Upper lobe of left lung (tissue), 6 donors: ENCODE measurements at regions not wholly inside any gene's neighbourhood (a gene's known extent, or its start where the extent isn't known, plus 50 kb on each side); places are given as distances from the start of the nearest gene placed in this dataset.

Experiments used
- ATAC-seq, 2 donors: fragments of 200-7000 bp; cut with Tn5 transposase; one replicate each; pipeline ENCODE4 v1.9.1; 2022; ENCODE audit warnings: mild to moderate bottlenecking in 2 of 2, moderate library complexity in 2 of 2; ENCODE audit not compliant: low FRiP score in 2 of 2
- DNase-seq, 2 donors: peaks; one replicate each; pipeline ENCODE4 v3.0.0-alpha.2; 2019 to 2020
- H3K27ac ChIP-seq, 4 donors: fragments of 200-600 bp; sonication (generic); one replicate each; pipeline ENCODE4 v1.5.1; 2016 to 2019
- H3K27me3 ChIP-seq, 4 donors: fragments of 200-600 bp; sonication (generic); one replicate each; pipeline ENCODE4 v1.5.1; 2017 to 2019
- H3K36me3 ChIP-seq, 4 donors: fragments of 200-600 bp; sonication (generic); one replicate each; pipeline ENCODE4 v1.5.1; 2016 to 2019
- H3K4me1 ChIP-seq, 4 donors: fragments of 200-600 bp; sonication (generic); one replicate each; pipeline ENCODE4 v1.5.1; 2018 to 2019
- H3K4me3 ChIP-seq, 4 donors: fragments of 200-600 bp; sonication (generic); one replicate each; pipeline ENCODE4 v1.5.1; 2017 to 2019; ENCODE audit warnings: mild to moderate bottlenecking in 2 of 4, moderate library complexity in 1 of 4
- H3K9me3 ChIP-seq, 4 donors: fragments of 200-600 bp; sonication (generic); one replicate each; pipeline ENCODE4 v1.5.1; 2018 to 2019
- CTCF ChIP-seq, 6 experiments: fragments of 450-650 bp in 4 of 6; fragments of 200-600 bp in 2 of 6; sonication (generic) in 2 of 6; IDR thresholded peaks; one replicate each; pipeline ENCODE4 v1.5.1; 2016 to 2019; ENCODE audit warnings: antibody characterized with exemption in 6 of 6
- EP300 ChIP-seq, 4 donors: sonication (generic); formaldehyde crosslinking; IDR thresholded peaks; one replicate each; pipeline ENCODE4 v1.5.1; 2017; ENCODE audit warnings: antibody characterized with exemption in 4 of 4, control low read depth in 2 of 4
- POLR2A ChIP-seq, 4 donors: fragments of 450-650 bp; IDR thresholded peaks; one replicate each; pipeline ENCODE4 v1.5.1; 2016 to 2017; ENCODE audit warnings: antibody characterized with exemption in 4 of 4, mild to moderate bottlenecking in 2 of 4
- POLR2AphosphoS5 ChIP-seq, 2 donors: sonication (generic); formaldehyde crosslinking; IDR thresholded peaks; one replicate each; pipeline ENCODE4 v1.5.1; 2017; ENCODE audit warnings: antibody characterized with exemption in 2 of 2
- whole genome bisulfite sequencing, 2 donors: methylation state at CpG; one replicate each; pipeline ENCODE4 v1.1.5; 2017 to 2018; 5-methylcytosine and 5-hydroxymethylcytosine counted together
- donor health status: DM: no; HTN: no; CAD: no; lungs with moderate emphysema.
- donor health status: DM: no; HTN: yes; CAD: no; lungs with severe emphysema.

GRCh38 chr10:113267619-113268562 is 285.0 kb upstream of the HABP2 start:
- Histone ChIP-seq H3K4me1 (peaks cover 0 to 5% (median 2%) of the 10 kb centered on the region in 4 donors), H3K36me3 (no peaks in the 10 kb centered on the region), H3K4me3 (no peak overlapping the region), H3K27ac (no peak overlapping the region), H3K9me3 (no peaks in the 10 kb centered on the region), H3K27me3 (no peaks in the 10 kb centered on the region)
- no peak for TF ChIP-seq POLR2A (IDR thresholded peaks at IDR 0.05)
- no peak for TF ChIP-seq CTCF (IDR thresholded peaks at IDR 0.05)
- TF ChIP-seq POLR2AphosphoS5 (IDR thresholded peaks at IDR 0.05): no peak
- no peak for TF ChIP-seq EP300 (IDR thresholded peaks at IDR 0.05)
- WGBS, 2 donors: 76 to 78% methylated on average over 4 of the region's 4 CpGs
- ATAC-seq: peak in 1 of 2 donors; percentile 46
- no peak for DNase-seq

DNA sequence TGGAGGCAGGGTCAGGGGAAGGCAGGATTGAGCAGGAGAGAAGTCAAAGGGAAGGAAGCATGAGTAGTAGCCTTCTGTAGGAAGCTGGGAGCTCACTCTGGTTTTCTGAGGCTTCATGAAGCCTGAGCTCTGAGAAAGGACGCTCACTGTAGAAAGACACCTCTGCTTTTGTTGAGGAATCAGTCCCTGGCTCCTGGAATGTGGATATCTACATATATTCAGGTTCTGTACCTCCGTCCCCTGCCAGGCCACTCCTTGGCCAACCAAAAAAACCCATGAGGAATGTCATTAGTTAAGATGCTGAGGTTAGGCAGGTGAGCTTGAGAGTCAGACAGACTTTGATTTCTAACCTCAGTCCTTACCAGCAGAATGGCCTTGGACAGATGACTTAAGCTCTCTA is 283.5 kb upstream of the HABP2 start:
- ATAC-seq (no peak), DNase-seq (no peak)
- no peaks in the 10 kb centered on the region for H3K9me3 ChIP-seq
- H3K27me3 ChIP-seq: no peaks in the 10 kb centered on the region
- TF ChIP-seq EP300 (IDR thresholded peaks at IDR 0.05): no peak
- TF ChIP-seq POLR2AphosphoS5 (IDR thresholded peaks at IDR 0.05): no peak
- no peak for TF ChIP-seq POLR2A (IDR thresholded peaks at IDR 0.05)
- TF ChIP-seq CTCF (IDR thresholded peaks at IDR 0.05): no peak
- whole genome bisulfite sequencing, 2 donors: 80 to 87% methylated on average over 2 of the region's 2 CpGs
- no peaks in the 10 kb centered on the region for H3K36me3 ChIP-seq
- no peak overlapping the region for H3K27ac ChIP-seq
- no peak overlapping the region for H3K4me3 ChIP-seq
- H3K4me1 ChIP-seq: peaks cover 5 to 15% (median 10%) of the 10 kb centered on the region in 4 donors

GRCh38 chr10:113272511-113272910 is 280.3 kb upstream of the HABP2 start:
- no peak for ATAC-seq

GRCh38 chr10:113273181-113274163 is 279.4 kb upstream of the HABP2 start:
- Histone ChIP-seq H3K4me3 (no peak overlapping the region), H3K4me1 (peaks cover 5 to 15% (median 10%) of the 10 kb centered on the region in 4 donors), H3K9me3 (peaks cover 0 to 7% (median 1%) of the 10 kb centered on the region in 4 donors), H3K27ac (peak overlapping the region in 3 of 4 donors; percentile 35 to 60 (median 59)), H3K27me3 (no peaks in the 10 kb centered on the region), H3K36me3 (no peaks in the 10 kb centered on the region)
- 39 to 47% methylated on average over 21 to 23 of the region's 23 CpGs for WGBS, 2 donors
- ATAC-seq (peak; percentile 54 to 79), DNase-seq (peak; percentile 32 to 60)
- TF ChIP-seq CTCF (IDR thresholded peaks at IDR 0.05) (no peak), POLR2AphosphoS5 (IDR thresholded peaks at IDR 0.05) (no peak), POLR2A (IDR thresholded peaks at IDR 0.05) (no peak), EP300 (IDR thresholded peaks at IDR 0.05) (no peak)

More at GRCh38 chr10:113272511-113272910, 280.3 kb upstream of the HABP2 start:
- peaks cover 5 to 15% (median 10%) of the 10 kb centered on the region in 4 donors for H3K4me1 ChIP-seq
- peaks cover 0 to 7% (median 1%) of the 10 kb centered on the region in 4 donors for H3K9me3 ChIP-seq
- H3K36me3 ChIP-seq: no peaks in the 10 kb centered on the region
- H3K27ac ChIP-seq: peak overlapping the region in 1 of 4 donors; percentile 60
- no peak overlapping the region for H3K4me3 ChIP-seq
- DNase-seq: no peak
- TF ChIP-seq POLR2AphosphoS5 (IDR thresholded peaks at IDR 0.05) (no peak), POLR2A (IDR thresholded peaks at IDR 0.05) (no peak), EP300 (IDR thresholded peaks at IDR 0.05) (no peak), CTCF (IDR thresholded peaks at IDR 0.05) (no peak)
- H3K27me3 ChIP-seq: no peaks in the 10 kb centered on the region
- 77 to 86% methylated on average over 5 of the region's 5 CpGs for WGBS, 2 donors
